GM21717 (cell line): ENCODE measurements at regions not wholly inside any gene's neighbourhood (a gene's known extent, or its start where the extent isn't known, plus 50 kb on each side); places are given as distances from the start of the nearest gene placed in this dataset.
"Not testable (repeated sequence)": the region's sequence is repeated elsewhere in the genome, so short reads cannot be mapped to it uniquely, and the experiment has no call there.

Experiments
- ATAC-seq: cut with Tn5 transposase; IDR thresholded peaks from one replicate; pipeline ENCODE4 v1.9.1; 2021; ENCODE audit warnings: mild to moderate bottlenecking, moderate library complexity; ENCODE audit not compliant: unreplicated experiment

GRCh38 chr9:82115900-82116299 is 127.3 kb downstream of the SPATA31D1 start:
- no peak for ATAC-seq

GRCh38 chr9:82116556-82116955 is 128.0 kb downstream of the SPATA31D1 start:
- ATAC-seq = no peak

DNA sequence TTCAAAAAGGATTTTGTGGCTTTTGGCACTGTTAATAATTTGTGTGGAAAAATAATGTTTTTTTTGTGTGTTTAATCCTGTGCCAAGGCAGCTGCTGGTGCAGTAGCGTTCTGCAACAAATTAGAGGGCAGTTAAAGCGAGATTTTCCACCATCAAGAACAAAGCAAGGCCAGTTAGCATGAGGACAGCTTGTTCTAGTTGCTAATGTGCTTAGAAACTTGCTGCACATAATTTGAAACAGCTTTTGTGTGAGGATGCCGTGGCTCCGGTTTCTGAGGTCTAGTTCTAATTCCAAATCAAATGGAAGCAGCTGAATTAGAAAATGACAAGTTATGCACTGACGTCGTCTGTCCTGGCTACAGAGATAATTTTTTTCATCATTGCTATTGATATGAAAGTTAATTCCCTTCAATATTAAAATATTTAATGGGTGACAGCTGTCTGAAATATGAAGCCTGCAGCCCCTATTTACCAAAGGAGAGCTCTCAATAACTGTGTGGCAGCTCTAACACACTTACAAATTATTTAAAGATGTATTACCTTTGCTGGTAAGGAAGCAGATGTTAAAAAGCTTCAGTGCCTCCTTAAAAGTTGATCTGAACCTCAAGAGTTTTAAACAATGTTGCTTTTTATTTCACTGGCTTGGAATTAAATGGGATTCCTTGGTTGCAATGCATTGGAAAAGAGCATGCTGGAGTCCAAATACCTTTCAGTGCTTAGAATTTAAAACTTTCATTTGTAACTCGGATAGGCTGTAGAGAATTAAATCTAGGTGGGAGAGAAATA is 128.6 kb downstream of the SPATA31D1 start:
- no peak for ATAC-seq

DNA sequence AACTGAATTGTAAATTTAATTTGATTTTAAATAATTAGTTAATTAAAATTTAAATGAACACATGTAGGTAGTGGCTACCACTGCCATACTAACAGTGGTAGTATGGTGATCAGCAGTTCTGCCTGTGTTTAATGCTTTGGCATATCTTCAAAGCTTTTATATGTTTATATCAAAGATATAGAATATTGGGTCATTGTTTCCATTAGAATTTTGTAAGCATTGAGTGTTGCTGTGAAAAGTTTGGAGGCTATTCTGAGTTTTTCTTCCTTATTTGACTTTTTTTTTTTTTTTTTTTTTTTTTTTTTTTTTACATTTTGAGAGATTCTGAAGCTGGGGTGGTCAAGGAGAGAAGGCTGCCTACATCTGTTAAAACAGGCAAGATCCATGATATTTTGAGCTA is 134.2 kb downstream of the SPATA31D1 start:
- no peak for ATAC-seq

GRCh38 chr9:82124090-82124489 is 135.5 kb downstream of the SPATA31D1 start:
- no peak for ATAC-seq

GRCh38 chr9:82126256-82126655 is 137.7 kb downstream of the SPATA31D1 start:
- no peak for ATAC-seq

GRCh38 chr9:82127465-82127864 is 138.9 kb downstream of the SPATA31D1 start:
- no peak for ATAC-seq

DNA sequence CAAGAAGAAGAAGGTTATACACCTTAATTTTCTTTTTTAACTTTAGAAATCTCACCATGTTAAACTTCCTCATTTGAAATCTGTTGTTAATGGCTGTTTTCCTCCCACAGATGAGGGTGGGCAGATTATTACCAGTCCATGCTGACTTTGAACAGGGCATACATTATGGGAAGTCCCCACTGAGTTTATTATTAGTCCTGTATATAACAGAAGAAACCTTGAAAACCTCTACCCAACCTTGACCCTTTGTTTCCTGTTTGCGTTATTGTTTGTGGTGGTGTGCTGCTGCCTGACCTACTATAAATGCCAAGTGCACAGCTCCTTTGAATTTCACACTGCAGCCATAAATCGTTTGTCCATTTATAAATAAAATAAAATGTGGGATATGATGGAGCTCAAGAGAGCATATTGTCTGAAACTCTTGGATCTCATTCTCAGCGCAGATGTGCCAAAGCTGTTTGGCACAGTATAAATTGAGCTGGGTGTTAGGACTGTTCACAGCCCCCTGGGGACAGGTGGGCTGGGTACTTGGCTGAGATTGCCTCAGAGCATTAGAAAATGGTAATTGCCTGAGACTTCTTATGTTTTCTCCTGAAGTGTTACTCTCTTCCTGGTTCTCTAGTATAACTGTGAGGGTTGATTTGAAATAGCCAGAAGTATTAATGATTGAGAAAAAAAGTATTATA is 139.6 kb downstream of the SPATA31D1 start:
- peak; percentile 81 for ATAC-seq

DNA sequence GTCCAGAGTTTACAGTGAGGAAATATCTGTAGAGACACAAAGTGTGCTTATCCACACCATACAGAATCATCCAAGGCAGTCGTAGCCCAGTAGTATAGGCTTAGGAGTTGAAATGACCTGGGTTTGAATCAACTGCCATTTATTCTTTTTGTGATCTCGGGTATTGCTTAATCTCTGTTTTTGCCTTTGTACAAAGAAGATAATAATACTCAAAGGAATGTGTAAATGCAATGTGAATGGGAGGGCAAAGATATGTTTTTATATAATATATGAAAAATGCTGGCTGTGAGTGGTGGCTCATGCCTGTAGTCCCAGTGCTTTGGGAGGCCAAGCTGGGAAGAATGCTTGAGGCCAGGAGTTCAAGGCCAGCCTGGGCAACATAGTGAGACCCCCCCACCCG is 141.1 kb downstream of the SPATA31D1 start:
- no peak for ATAC-seq

- ATAC-seq = no peak
Observed at GRCh38 chr9:82130331-82131042, 141.9 kb downstream of the SPATA31D1 start.

- no peak for ATAC-seq
Observed at GRCh38 chr9:82131072-82131471, 142.5 kb downstream of the SPATA31D1 start.

- ATAC-seq = no peak
Observed at GRCh38 chr9:82132024-82132423, 143.5 kb downstream of the SPATA31D1 start.

GRCh38 chr9:82134010-82134409 is 145.4 kb downstream of the SPATA31D1 start:
- ATAC-seq = no peak

GRCh38 chr9:82135106-82135505 is 146.5 kb downstream of the SPATA31D1 start:
- no peak for ATAC-seq

- not testable (repeated sequence) for ATAC-seq
Observed at GRCh38 chr9:82138081-82138480, 149.5 kb downstream of the SPATA31D1 start.

DNA sequence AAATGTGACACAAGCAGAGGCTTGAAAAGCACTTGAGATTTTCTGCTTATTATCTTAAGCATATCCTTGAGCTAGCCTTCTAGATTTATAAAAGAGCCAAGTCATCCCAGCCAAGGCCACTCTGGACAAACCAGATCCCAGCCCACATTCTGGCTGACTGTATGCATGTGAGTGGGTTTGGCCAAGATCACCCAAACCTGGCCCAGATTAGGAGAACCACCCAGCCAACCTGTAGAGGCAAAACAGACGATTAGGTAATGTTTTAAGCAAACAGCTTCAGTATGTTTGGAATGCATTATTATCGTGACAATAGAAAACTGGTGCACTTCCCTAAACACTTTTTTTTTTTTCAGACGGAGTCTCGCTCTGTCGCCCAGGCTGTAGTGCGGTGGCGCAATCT is 151.9 kb downstream of the SPATA31D1 start:
- no peak for ATAC-seq

GRCh38 chr9:82144803-82145202 is 156.2 kb downstream of the SPATA31D1 start:
- no peak for ATAC-seq

- ATAC-seq = no peak
Observed at GRCh38 chr9:82146677-82147076, 158.1 kb downstream of the SPATA31D1 start.

DNA sequence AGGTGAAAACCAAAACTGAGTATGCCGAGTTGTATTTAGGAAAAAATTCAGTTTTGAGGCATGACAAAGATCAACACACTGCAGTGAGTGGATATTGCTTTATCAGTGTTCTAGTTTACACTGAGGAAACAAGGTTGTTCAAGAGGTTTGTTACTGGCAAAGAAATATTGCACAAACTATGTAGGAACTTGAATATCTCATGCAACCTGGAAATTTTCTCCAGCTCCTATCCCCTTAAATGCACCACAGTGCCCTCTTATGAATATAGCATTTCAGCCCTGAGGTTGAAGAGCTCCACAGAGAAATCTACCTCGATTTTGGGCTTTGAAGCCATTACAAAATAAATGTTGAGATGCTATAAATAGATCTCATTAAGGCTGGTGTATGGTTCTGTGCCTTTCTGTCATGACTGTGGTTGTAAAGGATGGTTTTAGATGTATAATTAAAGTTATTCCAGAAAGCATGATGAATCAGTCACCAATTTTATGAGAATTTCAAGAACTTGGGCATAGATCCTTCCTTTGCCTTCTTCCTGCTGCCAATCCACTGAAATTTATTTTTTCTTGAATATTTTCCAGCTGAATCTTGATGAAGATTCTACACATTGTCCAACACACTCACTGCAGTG is 159.3 kb downstream of the SPATA31D1 start:
- ATAC-seq = no peak

GRCh38 chr9:82148426-82148810 is 159.8 kb downstream of the SPATA31D1 start:
- no peak for ATAC-seq

DNA sequence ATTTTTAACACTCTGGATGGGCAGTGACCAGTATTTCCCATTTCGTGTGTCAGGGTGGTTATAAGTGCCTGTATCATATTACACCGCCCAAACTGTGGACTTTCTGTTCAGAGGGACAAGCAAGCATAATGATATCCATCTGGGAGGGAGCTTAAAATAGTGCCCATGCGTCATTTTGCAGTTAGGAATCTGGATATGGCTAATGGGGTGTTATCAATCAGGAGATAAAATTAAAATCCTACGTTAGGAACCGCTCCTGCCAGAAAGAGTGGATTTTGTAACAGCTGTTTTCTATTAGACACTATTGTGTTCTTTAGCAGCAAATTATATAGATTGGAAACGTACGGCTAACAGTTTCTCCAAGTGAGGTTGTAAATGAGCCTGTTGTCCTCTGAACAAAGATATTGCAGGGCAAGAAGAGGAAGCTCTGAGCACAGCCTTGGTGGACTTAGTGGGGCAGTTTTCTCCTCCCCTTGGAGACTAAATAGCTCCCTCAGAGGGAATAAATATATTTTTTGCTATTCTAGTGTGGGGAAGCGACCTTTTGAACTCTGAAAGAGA is 160.4 kb downstream of the SPATA31D1 start:
- ATAC-seq = no peak
